WTC11 (cell line): ENCODE measurements at regions not wholly inside any gene's neighbourhood (a gene's known extent, or its start where the extent isn't known, plus 50 kb on each side); places are given as distances from the start of the nearest gene placed in this dataset.

Experiments
- ATAC-seq: fragments of 200-7000 bp; cut with Tn5 transposase; 2 replicates; pipeline ENCODE4 v1.10.0; 2021; ENCODE audit warnings: mild to moderate bottlenecking, moderate library complexity
- CTCF ChIA-PET: fragments of 300-600 bp; sonication (Branson Sonifier 250); formaldehyde crosslinking; loops from one replicate; lab custom pipeline; 2021; ENCODE audit warnings: antibody characterized with exemption; lab: Charles Lee
- POLR2A ChIA-PET: fragments of 350-600 bp; sonication (Branson Sonifier 250); formaldehyde crosslinking; loops from one replicate; lab custom pipeline; 2021; ENCODE audit warnings: antibody characterized with exemption; lab: Charles Lee
- DNase-seq: peaks from one replicate; pipeline ENCODE4 v3.0.0; 2021; ENCODE audit warnings: low spot score
- H3K27ac Mint-ChIP-seq: 2 replicates; pipeline ENCODE4 v1.8.0; 2021; ENCODE audit warnings: mixed read lengths
- H3K27me3 Mint-ChIP-seq: 2 replicates; pipeline ENCODE4 v1.8.0; 2021; ENCODE audit warnings: low read depth, mild to moderate bottlenecking, moderate library complexity, mixed read lengths
- H3K36me3 Mint-ChIP-seq: 2 replicates; pipeline ENCODE4 v1.8.0; 2021; ENCODE audit warnings: mixed read lengths
- H3K4me1 Mint-ChIP-seq: 2 replicates; pipeline ENCODE4 v1.8.0; 2022; ENCODE audit warnings: mixed read lengths
- H3K4me3 Mint-ChIP-seq: 2 replicates; pipeline ENCODE4 v1.8.0; 2021; ENCODE audit warnings: mild to moderate bottlenecking, moderate library complexity, mixed read lengths
- H3K9me3 Mint-ChIP-seq: 2 replicates; pipeline ENCODE4 v1.8.0; 2021; ENCODE audit warnings: mixed read lengths
- CREB1 ChIP-seq: sonication (generic); formaldehyde crosslinking; IDR thresholded peaks from 2 replicates; pipeline ENCODE4 v1.8.0; 2023; ENCODE audit warnings: mild to moderate bottlenecking, missing genetic modification reagents
- CTCF ChIP-seq: fragments of 200-600 bp; IDR thresholded peaks from 2 replicates; pipeline ENCODE4 v1.8.0; 2022; ENCODE audit warnings: antibody characterized with exemption
- E2F5 ChIP-seq: sonication (generic); formaldehyde crosslinking; IDR thresholded peaks from 2 replicates; pipeline ENCODE4 v1.8.1; 2022; ENCODE audit warnings: mild to moderate bottlenecking, moderate library complexity, missing genetic modification reagents
- EMX1 ChIP-seq: fragments of 250-450 bp; sonication (Bioruptor Pico); IDR thresholded peaks from 2 replicates; pipeline ENCODE4 v1.8.0; 2021; ENCODE audit warnings: mild to moderate bottlenecking
- GABPB1 ChIP-seq: sonication (generic); formaldehyde crosslinking; IDR thresholded peaks from 2 replicates; pipeline ENCODE4 v1.8.1; 2023; ENCODE audit warnings: mild to moderate bottlenecking, missing genetic modification reagents
- NFYB ChIP-seq: sonication (generic); formaldehyde crosslinking; conservative IDR thresholded peaks from 2 replicates; pipeline ENCODE4 v1.8.0; 2022; ENCODE audit warnings: low read depth, missing genetic modification reagents
- NR2C2 ChIP-seq: sonication (generic); formaldehyde crosslinking; IDR thresholded peaks from 2 replicates; pipeline ENCODE4 v1.8.0; 2022; ENCODE audit warnings: mild to moderate bottlenecking, missing genetic modification reagents
- OVOL2 ChIP-seq: fragments of 250-450 bp; sonication (Bioruptor Pico); IDR thresholded peaks from 2 replicates; pipeline ENCODE4 v1.9.0; 2021; ENCODE audit warnings: mild to moderate bottlenecking, borderline replicate concordance
- TP53 ChIP-seq: sonication (generic); formaldehyde crosslinking; IDR thresholded peaks from 2 replicates; pipeline ENCODE4 v1.8.1; 2023; ENCODE audit warnings: mild to moderate bottlenecking, missing genetic modification reagents
- USF2 ChIP-seq: sonication (generic); formaldehyde crosslinking; IDR thresholded peaks from 2 replicates; pipeline ENCODE4 v1.8.1; 2023; ENCODE audit warnings: mild to moderate bottlenecking, missing genetic modification reagents, moderate library complexity
- ZNF232 ChIP-seq: sonication (generic); formaldehyde crosslinking; IDR thresholded peaks from 2 replicates; pipeline ENCODE4 v1.8.0; 2022; ENCODE audit warnings: mild to moderate bottlenecking, missing genetic modification reagents
- ZNF317 ChIP-seq: sonication (generic); formaldehyde crosslinking; IDR thresholded peaks from 2 replicates; pipeline ENCODE4 v1.8.1; 2023; ENCODE audit warnings: low read depth, mild to moderate bottlenecking, moderate library complexity, missing genetic modification reagents, borderline replicate concordance
- ZNF416 ChIP-seq: fragments of 250-450 bp; sonication (Bioruptor Pico); IDR thresholded peaks from 2 replicates; pipeline ENCODE4 v1.9.0; 2021; ENCODE audit warnings: mild to moderate bottlenecking, inconsistent platforms
- ZNF423 ChIP-seq: fragments of 250-450 bp; sonication (Bioruptor Pico); IDR thresholded peaks from 2 replicates; pipeline ENCODE4 v2.1.2; 2022; ENCODE audit warnings: mild to moderate bottlenecking, moderate library complexity
- TF ChIP-seq, protein P1 (sequence below): sonication (generic); formaldehyde crosslinking; IDR thresholded peaks from 2 replicates; pipeline ENCODE4 v1.8.0; 2022; ENCODE audit warnings: missing genetic modification reagents
- TF ChIP-seq, protein P2 (sequence below): fragments of 250-450 bp; sonication (Bioruptor Pico); conservative IDR thresholded peaks from 2 replicates; pipeline ENCODE4 v1.9.0; 2021; ENCODE audit warnings: mild to moderate bottlenecking
- TF ChIP-seq, protein P3 (sequence below): fragments of 250-450 bp; sonication (Bioruptor Pico); IDR thresholded peaks from 2 replicates; pipeline ENCODE4 v1.9.0; 2021; ENCODE audit warnings: mild to moderate bottlenecking
- TF ChIP-seq, protein P4 (sequence below): sonication (generic); formaldehyde crosslinking; IDR thresholded peaks from 2 replicates; pipeline ENCODE4 v1.8.1; 2022; ENCODE audit warnings: mild to moderate bottlenecking, missing genetic modification reagents, moderate library complexity, borderline replicate concordance

- ATAC-seq (no peak), DNase-seq (no peak)
- Mint-ChIP-seq H3K27me3 (no peaks in the 10 kb centered on the region), H3K36me3 (no peaks in the 10 kb centered on the region), H3K4me3 (no peak overlapping the region), H3K4me1 (no peaks in the 10 kb centered on the region), H3K27ac (no peak overlapping the region), H3K9me3 (peaks cover 13% of the 10 kb centered on the region; the same call in 1 of the 2 replicates)
- CTCF ChIA-PET: interaction anchor here (1.3 kb wide), 1 partner anchor 119 kb away, joined by 6 read pairs; no protein-coding TSS in a partner anchor
- TF ChIP-seq EMX1 (no peak), ZNF317 (CRISPR knock-in tag) (no peak), ZNF423 (CRISPR knock-in tag) (no peak), NFYB (no peak), E2F5 (no peak), OVOL2 (no peak)
- TF ChIP-seq, protein P1, sequence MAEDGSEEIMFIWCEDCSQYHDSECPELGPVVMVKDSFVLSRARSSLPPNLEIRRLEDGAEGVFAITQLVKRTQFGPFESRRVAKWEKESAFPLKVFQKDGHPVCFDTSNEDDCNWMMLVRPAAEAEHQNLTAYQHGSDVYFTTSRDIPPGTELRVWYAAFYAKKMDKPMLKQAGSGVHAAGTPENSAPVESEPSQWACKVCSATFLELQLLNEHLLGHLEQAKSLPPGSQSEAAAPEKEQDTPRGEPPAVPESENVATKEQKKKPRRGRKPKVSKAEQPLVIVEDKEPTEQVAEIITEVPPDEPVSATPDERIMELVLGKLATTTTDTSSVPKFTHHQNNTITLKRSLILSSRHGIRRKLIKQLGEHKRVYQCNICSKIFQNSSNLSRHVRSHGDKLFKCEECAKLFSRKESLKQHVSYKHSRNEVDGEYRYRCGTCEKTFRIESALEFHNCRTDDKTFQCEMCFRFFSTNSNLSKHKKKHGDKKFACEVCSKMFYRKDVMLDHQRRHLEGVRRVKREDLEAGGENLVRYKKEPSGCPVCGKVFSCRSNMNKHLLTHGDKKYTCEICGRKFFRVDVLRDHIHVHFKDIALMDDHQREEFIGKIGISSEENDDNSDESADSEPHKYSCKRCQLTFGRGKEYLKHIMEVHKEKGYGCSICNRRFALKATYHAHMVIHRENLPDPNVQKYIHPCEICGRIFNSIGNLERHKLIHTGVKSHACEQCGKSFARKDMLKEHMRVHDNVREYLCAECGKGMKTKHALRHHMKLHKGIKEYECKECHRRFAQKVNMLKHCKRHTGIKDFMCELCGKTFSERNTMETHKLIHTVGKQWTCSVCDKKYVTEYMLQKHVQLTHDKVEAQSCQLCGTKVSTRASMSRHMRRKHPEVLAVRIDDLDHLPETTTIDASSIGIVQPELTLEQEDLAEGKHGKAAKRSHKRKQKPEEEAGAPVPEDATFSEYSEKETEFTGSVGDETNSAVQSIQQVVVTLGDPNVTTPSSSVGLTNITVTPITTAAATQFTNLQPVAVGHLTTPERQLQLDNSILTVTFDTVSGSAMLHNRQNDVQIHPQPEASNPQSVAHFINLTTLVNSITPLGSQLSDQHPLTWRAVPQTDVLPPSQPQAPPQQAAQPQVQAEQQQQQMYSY (CRISPR knock-in tag): no peak
- POLR2A ChIA-PET: no interaction called here
Observed at GRCh38 chr14:54209511-54210250, 187.1 kb upstream of the CDKN3 start.

- Mint-ChIP-seq H3K27me3 (0 out of 2 replicates have a peak, but pooled peaks cover under 1% of the 10 kb centered on the region), H3K9me3 (peaks cover 6% of the 10 kb centered on the region; the same call in 1 of the 2 replicates), H3K27ac (no peak overlapping the region; the same call in 1 of the 2 replicates), H3K36me3 (no peaks in the 10 kb centered on the region), H3K4me3 (no peak overlapping the region), H3K4me1 (no peaks in the 10 kb centered on the region)
- ChIA-PET CTCF (interaction anchor here (1.0 kb wide), 1 partner anchor 117 kb away, joined by 4 read pairs; no protein-coding TSS in a partner anchor), POLR2A (no interaction called here)
- DNase-seq (no peak), ATAC-seq (no peak)
- no peak for TF ChIP-seq CTCF
- TF ChIP-seq ZNF416 (CRISPR knock-in tag): no peak
- no peak for TF ChIP-seq USF2 (CRISPR knock-in tag)
- TF ChIP-seq, protein P2, sequence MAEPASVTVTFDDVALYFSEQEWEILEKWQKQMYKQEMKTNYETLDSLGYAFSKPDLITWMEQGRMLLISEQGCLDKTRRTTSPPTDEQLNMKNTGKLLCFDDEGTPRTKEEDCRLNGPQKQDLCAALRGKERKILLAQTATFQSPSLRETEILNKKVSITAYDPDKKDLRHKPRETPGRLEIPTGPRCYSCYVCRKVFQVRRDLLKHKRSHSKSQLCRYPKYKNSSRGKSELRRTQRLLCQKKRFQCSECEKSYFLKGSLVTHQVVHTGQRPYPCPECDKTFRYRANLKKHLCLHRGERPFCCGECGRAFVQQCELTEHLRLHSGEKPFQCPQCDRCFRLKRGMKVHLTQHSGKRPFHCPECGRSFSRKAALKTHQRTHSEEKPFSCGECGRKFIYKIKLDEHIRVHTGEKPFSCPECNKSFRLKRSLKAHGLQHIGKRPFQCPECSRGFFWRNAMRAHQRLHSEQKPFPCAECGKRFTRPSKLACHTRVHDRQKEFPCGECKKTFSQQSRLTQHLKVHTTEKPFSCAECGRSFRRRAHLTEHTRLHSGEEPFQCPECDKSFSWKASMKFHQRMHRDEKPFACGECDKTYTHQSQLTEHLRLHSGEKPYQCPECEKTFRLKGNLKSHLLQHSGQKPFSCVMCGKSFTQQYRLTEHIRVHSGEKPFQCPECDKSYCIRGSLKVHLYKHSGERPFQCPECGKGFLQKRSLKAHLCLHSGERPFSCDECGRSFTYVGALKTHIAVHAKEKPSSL: no peak
- TF ChIP-seq, protein P3, sequence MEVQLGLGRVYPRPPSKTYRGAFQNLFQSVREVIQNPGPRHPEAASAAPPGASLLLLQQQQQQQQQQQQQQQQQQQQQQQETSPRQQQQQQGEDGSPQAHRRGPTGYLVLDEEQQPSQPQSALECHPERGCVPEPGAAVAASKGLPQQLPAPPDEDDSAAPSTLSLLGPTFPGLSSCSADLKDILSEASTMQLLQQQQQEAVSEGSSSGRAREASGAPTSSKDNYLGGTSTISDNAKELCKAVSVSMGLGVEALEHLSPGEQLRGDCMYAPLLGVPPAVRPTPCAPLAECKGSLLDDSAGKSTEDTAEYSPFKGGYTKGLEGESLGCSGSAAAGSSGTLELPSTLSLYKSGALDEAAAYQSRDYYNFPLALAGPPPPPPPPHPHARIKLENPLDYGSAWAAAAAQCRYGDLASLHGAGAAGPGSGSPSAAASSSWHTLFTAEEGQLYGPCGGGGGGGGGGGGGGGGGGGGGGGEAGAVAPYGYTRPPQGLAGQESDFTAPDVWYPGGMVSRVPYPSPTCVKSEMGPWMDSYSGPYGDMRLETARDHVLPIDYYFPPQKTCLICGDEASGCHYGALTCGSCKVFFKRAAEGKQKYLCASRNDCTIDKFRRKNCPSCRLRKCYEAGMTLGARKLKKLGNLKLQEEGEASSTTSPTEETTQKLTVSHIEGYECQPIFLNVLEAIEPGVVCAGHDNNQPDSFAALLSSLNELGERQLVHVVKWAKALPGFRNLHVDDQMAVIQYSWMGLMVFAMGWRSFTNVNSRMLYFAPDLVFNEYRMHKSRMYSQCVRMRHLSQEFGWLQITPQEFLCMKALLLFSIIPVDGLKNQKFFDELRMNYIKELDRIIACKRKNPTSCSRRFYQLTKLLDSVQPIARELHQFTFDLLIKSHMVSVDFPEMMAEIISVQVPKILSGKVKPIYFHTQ: no peak
- TF ChIP-seq, protein P4, sequence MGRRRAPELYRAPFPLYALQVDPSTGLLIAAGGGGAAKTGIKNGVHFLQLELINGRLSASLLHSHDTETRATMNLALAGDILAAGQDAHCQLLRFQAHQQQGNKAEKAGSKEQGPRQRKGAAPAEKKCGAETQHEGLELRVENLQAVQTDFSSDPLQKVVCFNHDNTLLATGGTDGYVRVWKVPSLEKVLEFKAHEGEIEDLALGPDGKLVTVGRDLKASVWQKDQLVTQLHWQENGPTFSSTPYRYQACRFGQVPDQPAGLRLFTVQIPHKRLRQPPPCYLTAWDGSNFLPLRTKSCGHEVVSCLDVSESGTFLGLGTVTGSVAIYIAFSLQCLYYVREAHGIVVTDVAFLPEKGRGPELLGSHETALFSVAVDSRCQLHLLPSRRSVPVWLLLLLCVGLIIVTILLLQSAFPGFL: no peak
- no peak for TF ChIP-seq NR2C2
- TF ChIP-seq CREB1 (CRISPR knock-in tag): no peak
- TF ChIP-seq ZNF232 (CRISPR knock-in tag): no peak
- TF ChIP-seq TP53 (CRISPR knock-in tag): no peak
- TF ChIP-seq GABPB1: no peak
Observed at GRCh38 chr14:54211551-54212308, 185.1 kb upstream of the CDKN3 start.
